ENCODE measurements at regions not wholly inside any gene's neighbourhood (a gene's known extent, or its start where the extent isn't known, plus 50 kb on each side); places are given as distances from the start of the nearest gene placed in this dataset.

GRCh38 chr5:26014206-26014605, 1024.2 kb downstream of the CDH9 start:
- intact Hi-C loops (cut with DNase I; ENCODE audit: low total_unique reads), result no loop called here
- Histone ChIP-seq H3K36me3 (ENCODE audit: low read depth, missing control alignments) (no peaks in the 10 kb centered on the region), H3K4me1 (no peaks in the 10 kb centered on the region), H3K27ac (no peak overlapping the region), H3K27me3 (no peaks in the 10 kb centered on the region), H3K9me3 (no peaks in the 10 kb centered on the region), H3K4me3 (no peak overlapping the region)
- 53 to 56% methylated on average over 1 of the region's 1 CpG for WGBS, 2 donors
- no peak for DNase-seq
- TF ChIP-seq CTCF (IDR thresholded peaks at IDR 0.05), result no peak
- TF ChIP-seq POLR2A (IDR thresholded peaks at IDR 0.05), result no peak

GRCh38 chr5:26012078-26012477, 1026.3 kb downstream of the CDH9 start:
- Histone ChIP-seq H3K4me1 (no peaks in the 10 kb centered on the region), H3K9me3 (no peaks in the 10 kb centered on the region), H3K27ac (no peak overlapping the region), H3K4me3 (no peak overlapping the region), H3K27me3 (no peaks in the 10 kb centered on the region), H3K36me3 (ENCODE audit: low read depth, missing control alignments) (no peaks in the 10 kb centered on the region)
- intact Hi-C loops (cut with DNase I; ENCODE audit: low total_unique reads), result no loop called here
- no peak for DNase-seq
- TF ChIP-seq CTCF (IDR thresholded peaks at IDR 0.05) (no peak), POLR2A (IDR thresholded peaks at IDR 0.05) (no peak)
- 67 to 89% methylated on average over 1 of the region's 1 CpG for WGBS, 2 donors

GRCh38 chr5:26009742-26010141, 1028.6 kb downstream of the CDH9 start:
- DNase-seq, result peak; percentile 28
- no peaks in the 10 kb centered on the region for H3K27me3 ChIP-seq
- no peaks in the 10 kb centered on the region for H3K4me1 ChIP-seq
- no peak for TF ChIP-seq POLR2A (IDR thresholded peaks at IDR 0.05)
- TF ChIP-seq CTCF (IDR thresholded peaks at IDR 0.05), result no peak
- no peaks in the 10 kb centered on the region for H3K9me3 ChIP-seq
- intact Hi-C loops (cut with DNase I; ENCODE audit: low total_unique reads), result no loop called here
- no peak overlapping the region for H3K27ac ChIP-seq
- H3K36me3 ChIP-seq (ENCODE audit: low read depth, missing control alignments), result no peaks in the 10 kb centered on the region
- WGBS, 2 donors, result 38 to 40% methylated on average over 6 of the region's 6 CpGs
- H3K4me3 ChIP-seq, result no peak overlapping the region

- TF ChIP-seq POLR2A (IDR thresholded peaks at IDR 0.05) (no peak), CTCF (IDR thresholded peaks at IDR 0.05) (no peak)
- no peaks in the 10 kb centered on the region for H3K36me3 ChIP-seq (ENCODE audit: low read depth, missing control alignments)
- WGBS, 2 donors, result 70 to 80% methylated on average over 3 of the region's 3 CpGs
Measured at GRCh38 chr5:26003966-26004365, 1034.4 kb downstream of the CDH9 start.

GRCh38 chr5:25995209-25995608, 1043.2 kb downstream of the CDH9 start:
- intact Hi-C loops (cut with DNase I; ENCODE audit: low total_unique reads), result no loop called here
- no peaks in the 10 kb centered on the region for H3K27me3 ChIP-seq
- H3K9me3 ChIP-seq, result no peaks in the 10 kb centered on the region
- DNase-seq, result no peak
- 62 to 76% methylated on average over 2 of the region's 2 CpGs for WGBS, 2 donors
- no peaks in the 10 kb centered on the region for H3K36me3 ChIP-seq (ENCODE audit: low read depth, missing control alignments)
- H3K4me3 ChIP-seq, result no peak overlapping the region
- no peaks in the 10 kb centered on the region for H3K4me1 ChIP-seq
- TF ChIP-seq CTCF (IDR thresholded peaks at IDR 0.05) (no peak), POLR2A (IDR thresholded peaks at IDR 0.05) (no peak)
- H3K27ac ChIP-seq, result no peak overlapping the region

More at GRCh38 chr5:26003966-26004365, 1034.4 kb downstream of the CDH9 start:
- Histone ChIP-seq H3K9me3 (no peaks in the 10 kb centered on the region), H3K27ac (no peak overlapping the region), H3K4me1 (no peaks in the 10 kb centered on the region), H3K4me3 (no peak overlapping the region), H3K27me3 (no peaks in the 10 kb centered on the region)
- intact Hi-C loops (cut with DNase I; ENCODE audit: low total_unique reads), result no loop called here
- DNase-seq, result no peak
